Tibial nerve (tissue), 4 donors: ENCODE measurements at regions not wholly inside any gene's neighbourhood (a gene's known extent, or its start where the extent isn't known, plus 50 kb on each side); places are given as distances from the start of the nearest gene placed in this dataset.
"Not testable (repeated sequence)": the region's sequence is repeated elsewhere in the genome, so short reads cannot be mapped to it uniquely, and the experiment has no call there.

ENCODE experiments used
- CTCF ChIP-seq, 5 experiments: fragments of 200-600 bp in 3 of 5; fragments of 450-650 bp in 2 of 5; sonication (generic) in 3 of 5; IDR thresholded peaks; one replicate each; pipeline ENCODE4 v1.5.1; 2016 to 2019; ENCODE audit warnings: antibody characterized with exemption in 5 of 5, mild to moderate bottlenecking in 3 of 5, moderate library complexity in 2 of 5
- EP300 ChIP-seq, 2 donors: sonication (generic); formaldehyde crosslinking; IDR thresholded peaks; one replicate each; pipeline ENCODE4 v1.6.1; 2017; ENCODE audit warnings: antibody characterized with exemption in 2 of 2, mild to moderate bottlenecking in 1 of 2
- POLR2A ChIP-seq, 2 donors: fragments of 450-650 bp; IDR thresholded peaks; one replicate each; pipeline ENCODE4 v1.6.1; 2017; ENCODE audit warnings: antibody characterized with exemption in 2 of 2, mild to moderate bottlenecking in 2 of 2, moderate library complexity in 2 of 2

- TF ChIP-seq CTCF, POLR2A, EP300 (IDR thresholded peaks at IDR 0.05): not testable (repeated sequence)
Measured at GRCh38 chr2:195523242-195523641, 133.8 kb upstream of the SLC39A10 start.
